Gastroesophageal sphincter (tissue), 4 donors: ENCODE measurements at regions not wholly inside any gene's neighbourhood (a gene's known extent, or its start where the extent isn't known, plus 50 kb on each side); places are given as distances from the start of the nearest gene placed in this dataset.

ENCODE experiments used
- ATAC-seq: fragments of 150-250 bp; one replicate; pipeline ENCODE4 v1.9.1; 2016; ENCODE audit warnings: mild to moderate bottlenecking, moderate library complexity
- H3K27ac ChIP-seq, 4 donors: fragments of 200-600 bp; sonication (generic) in 3 of 4; 1 replicate in 3 of 4; 2 replicates in 1 of 4; pipeline ENCODE4 v1.5.1; 2016 to 2019
- H3K27me3 ChIP-seq: fragments of 200-600 bp; sonication (generic); one replicate; pipeline ENCODE4 v1.5.1; 2019
- H3K36me3 ChIP-seq, 2 donors: fragments of 200-600 bp; sonication (generic); one replicate each; pipeline ENCODE4 v1.5.1; 2019; ENCODE audit warnings: control low read depth in 1 of 2
- H3K4me1 ChIP-seq, 3 donors: fragments of 200-600 bp; sonication (generic); 1 replicate in 2 of 3; 2 replicates in 1 of 3; pipeline ENCODE4 v1.5.1; 2016 to 2019; ENCODE audit warnings: control low read depth in 2 of 3
- H3K4me3 ChIP-seq, 2 donors: fragments of 200-600 bp; sonication (generic); one replicate each; pipeline ENCODE4 v1.5.1; 2019; ENCODE audit warnings: mild to moderate bottlenecking in 1 of 2, moderate library complexity in 1 of 2
- H3K9me3 ChIP-seq, 3 donors: fragments of 200-600 bp; sonication (generic); one replicate each; pipeline ENCODE4 v1.5.1; 2017 to 2019; ENCODE audit warnings: control low read depth in 2 of 3
- CTCF ChIP-seq, 4 experiments: fragments of 200-600 bp in 2 of 4; fragments of 450-650 bp in 2 of 4; sonication (generic) in 1 of 4; IDR thresholded peaks; one replicate each; pipeline ENCODE4 v1.5.1; 2017 to 2019; ENCODE audit warnings: antibody characterized with exemption in 4 of 4, mild to moderate bottlenecking in 2 of 4, moderate library complexity in 2 of 4
- EP300 ChIP-seq: sonication (generic); formaldehyde crosslinking; IDR thresholded peaks from one replicate; pipeline ENCODE4 v1.6.1; 2017; ENCODE audit warnings: antibody characterized with exemption, mild to moderate bottlenecking
- POLR2A ChIP-seq, 2 donors: fragments of 450-650 bp; IDR thresholded peaks; one replicate each; pipeline ENCODE4 v1.6.1; 2017; ENCODE audit warnings: antibody characterized with exemption in 2 of 2, mild to moderate bottlenecking in 2 of 2, moderate library complexity in 1 of 2
- POLR2AphosphoS5 ChIP-seq: sonication (generic); formaldehyde crosslinking; IDR thresholded peaks from one replicate; pipeline ENCODE4 v1.6.1; 2017; ENCODE audit warnings: antibody characterized with exemption
- WGBS, 2 donors: methylation state at CpG; one replicate each; pipeline ENCODE4 v1.1.5; 2018; ENCODE audit warnings: low coverage in 1 of 2; 5-methylcytosine and 5-hydroxymethylcytosine counted together

DNA sequence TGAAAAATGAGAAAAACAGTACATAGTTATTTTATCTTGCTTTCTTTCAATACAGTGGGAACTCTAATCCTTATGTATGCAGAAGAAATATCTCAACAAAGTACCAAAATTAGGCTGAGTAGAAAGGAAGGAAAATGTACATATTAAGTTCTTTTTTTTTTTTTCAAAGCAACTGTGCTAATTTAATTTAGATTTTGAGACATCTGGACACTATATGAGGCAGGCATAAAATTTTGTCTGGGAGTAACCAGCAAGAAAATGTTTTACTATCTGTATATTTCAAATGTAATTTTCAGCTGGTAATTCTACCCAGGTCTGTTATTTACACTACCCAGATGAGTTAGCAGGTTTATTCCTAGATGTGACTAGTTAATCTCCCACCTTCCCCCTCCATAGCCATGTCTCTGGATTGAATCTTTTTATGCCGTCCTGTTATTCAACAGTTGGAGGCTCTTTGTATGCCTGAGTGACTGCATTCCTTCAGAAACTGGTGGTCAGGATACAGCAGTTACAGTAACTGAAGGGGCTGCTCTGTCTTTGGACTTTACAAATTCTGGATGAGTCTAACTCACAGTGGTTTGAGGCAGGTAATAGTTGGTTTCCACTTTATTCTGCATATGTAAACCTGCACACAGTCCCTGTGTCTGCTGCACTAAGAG, 633.6 kb downstream of the PCDH18 start:
- no peaks in the 10 kb centered on the region for H3K36me3 ChIP-seq
- H3K4me1 ChIP-seq = no peaks in the 10 kb centered on the region
- TF ChIP-seq POLR2A (IDR thresholded peaks at IDR 0.05) = no peak
- no peak for TF ChIP-seq POLR2AphosphoS5
- TF ChIP-seq CTCF (IDR thresholded peaks at IDR 0.05) = no peak
- no peak for TF ChIP-seq EP300
- H3K4me3 ChIP-seq = no peak overlapping the region
- no peaks in the 10 kb centered on the region for H3K9me3 ChIP-seq
- ATAC-seq = no peak
- 75% methylated on average over 1 of the region's 1 CpG for WGBS, 2 donors
- no peaks in the 10 kb centered on the region for H3K27me3 ChIP-seq
- no peak overlapping the region for H3K27ac ChIP-seq

GRCh38 chr4:136893573-136893972, 638.7 kb downstream of the PCDH18 start:
- H3K27ac ChIP-seq = no peak overlapping the region
- no peaks in the 10 kb centered on the region for H3K4me1 ChIP-seq
- no peaks in the 10 kb centered on the region for H3K27me3 ChIP-seq
- H3K9me3 ChIP-seq = no peaks in the 10 kb centered on the region
- no peak overlapping the region for H3K4me3 ChIP-seq
- TF ChIP-seq POLR2AphosphoS5 = no peak
- TF ChIP-seq POLR2A (IDR thresholded peaks at IDR 0.05) = no peak
- no peak for TF ChIP-seq EP300
- TF ChIP-seq CTCF (IDR thresholded peaks at IDR 0.05) = no peak
- ATAC-seq = no peak
- 33 to 36% methylated on average over 1 of the region's 1 CpG for WGBS, 2 donors
- no peaks in the 10 kb centered on the region for H3K36me3 ChIP-seq

DNA sequence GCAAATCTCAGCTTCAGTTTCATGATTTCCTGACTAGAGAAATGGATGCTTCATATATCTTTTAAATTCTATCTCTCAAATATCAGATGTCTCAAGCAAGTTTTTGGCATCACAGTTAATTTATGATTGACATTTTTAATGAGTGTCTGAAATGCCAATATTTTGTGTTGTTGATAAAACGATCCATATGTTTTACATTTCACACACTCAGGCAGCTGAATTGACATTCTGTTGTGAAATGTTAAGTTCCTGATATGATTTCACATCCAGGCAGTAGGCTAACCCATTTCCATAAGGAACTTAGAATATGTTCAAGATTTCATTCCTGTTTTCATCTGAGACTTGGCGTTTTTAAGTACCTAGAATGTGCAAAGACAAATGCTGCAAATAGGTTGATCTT, 650.6 kb downstream of the PCDH18 start:
- Histone ChIP-seq H3K27ac (no peak overlapping the region), H3K4me3 (no peak overlapping the region), H3K4me1 (no peaks in the 10 kb centered on the region), H3K36me3 (no peaks in the 10 kb centered on the region), H3K9me3 (no peaks in the 10 kb centered on the region), H3K27me3 (no peaks in the 10 kb centered on the region)
- ATAC-seq = no peak
- WGBS, 2 donors = 64 to 83% methylated on average over 2 of the region's 2 CpGs
- TF ChIP-seq POLR2A (IDR thresholded peaks at IDR 0.05) (no peak), CTCF (IDR thresholded peaks at IDR 0.05) (no peak), POLR2AphosphoS5 (no peak), EP300 (no peak)

DNA sequence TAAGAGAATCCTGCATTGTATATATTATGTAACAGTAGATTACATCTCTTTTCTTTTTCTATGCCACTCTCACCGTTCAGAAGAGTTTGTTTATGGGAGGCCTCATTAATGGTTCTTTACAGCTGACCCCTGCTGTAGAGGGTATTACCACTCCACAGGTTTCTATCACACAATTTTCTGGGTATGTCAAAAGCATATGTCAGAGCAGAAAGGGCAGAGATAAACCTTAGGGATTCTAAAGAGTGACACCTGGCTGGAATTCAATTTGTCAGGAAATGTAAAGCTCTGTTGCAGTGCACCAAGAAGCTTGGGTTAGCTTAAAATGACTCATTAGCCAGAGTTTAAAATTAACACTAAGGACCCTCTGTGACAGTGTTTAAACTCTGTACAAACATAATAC, 658.7 kb downstream of the PCDH18 start:
- TF ChIP-seq EP300 (no peak), POLR2AphosphoS5 (no peak), POLR2A (IDR thresholded peaks at IDR 0.05) (no peak), CTCF (IDR thresholded peaks at IDR 0.05) (no peak)
- WGBS, 2 donors = 33 to 57% methylated on average over 1 of the region's 1 CpG
- Histone ChIP-seq H3K27me3 (no peaks in the 10 kb centered on the region), H3K36me3 (no peaks in the 10 kb centered on the region), H3K9me3 (no peaks in the 10 kb centered on the region), H3K27ac (no peak overlapping the region), H3K4me1 (no peaks in the 10 kb centered on the region), H3K4me3 (no peak overlapping the region)
- no peak for ATAC-seq

GRCh38 chr4:136867465-136867864, 664.8 kb downstream of the PCDH18 start:
- Histone ChIP-seq H3K9me3 (no peaks in the 10 kb centered on the region), H3K4me1 (peaks cover 0 to 29% (median 0%) of the 10 kb centered on the region in 3 donors), H3K27me3 (no peaks in the 10 kb centered on the region), H3K27ac (no peak overlapping the region), H3K36me3 (no peaks in the 10 kb centered on the region), H3K4me3 (no peak overlapping the region)
- no peak for ATAC-seq
- 85 to 89% methylated on average over 5 to 9 of the region's 10 CpGs for WGBS, 2 donors
- TF ChIP-seq CTCF (IDR thresholded peaks at IDR 0.05) = no peak
- TF ChIP-seq EP300 = no peak
- no peak for TF ChIP-seq POLR2AphosphoS5
- no peak for TF ChIP-seq POLR2A (IDR thresholded peaks at IDR 0.05)
